HG02970 (cell line): ENCODE measurements at regions not wholly inside any gene's neighbourhood (a gene's known extent, or its start where the extent isn't known, plus 50 kb on each side); places are given as distances from the start of the nearest gene placed in this dataset.

ENCODE experiments used
- ATAC-seq: cut with Tn5 transposase; IDR thresholded peaks from one replicate; pipeline ENCODE4 v1.9.1; 2021; ENCODE audit warnings: mild to moderate bottlenecking, moderate library complexity, moderate number of reproducible peaks; ENCODE audit not compliant: unreplicated experiment, low FRiP score

DNA sequence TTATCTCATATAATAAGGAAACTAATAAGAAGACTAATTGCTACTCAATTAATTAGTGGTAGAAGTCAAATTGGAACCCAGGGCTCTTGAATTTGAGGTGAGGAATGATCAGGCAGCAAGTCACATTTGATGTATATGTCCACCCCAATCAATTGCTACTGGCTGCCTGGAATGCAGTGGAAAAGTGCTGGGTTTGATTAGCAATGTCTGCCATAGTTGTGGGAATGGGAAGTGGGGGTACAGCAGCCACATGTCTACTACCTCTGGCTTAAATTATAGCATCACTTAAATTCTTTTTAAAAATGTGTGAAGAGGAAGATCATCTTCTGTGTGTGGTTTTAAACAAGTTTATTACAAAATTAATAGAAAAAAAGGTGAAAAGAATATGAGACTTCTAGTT lies 50.8 kb upstream of the NAV2 start:
- no peak for ATAC-seq

DNA sequence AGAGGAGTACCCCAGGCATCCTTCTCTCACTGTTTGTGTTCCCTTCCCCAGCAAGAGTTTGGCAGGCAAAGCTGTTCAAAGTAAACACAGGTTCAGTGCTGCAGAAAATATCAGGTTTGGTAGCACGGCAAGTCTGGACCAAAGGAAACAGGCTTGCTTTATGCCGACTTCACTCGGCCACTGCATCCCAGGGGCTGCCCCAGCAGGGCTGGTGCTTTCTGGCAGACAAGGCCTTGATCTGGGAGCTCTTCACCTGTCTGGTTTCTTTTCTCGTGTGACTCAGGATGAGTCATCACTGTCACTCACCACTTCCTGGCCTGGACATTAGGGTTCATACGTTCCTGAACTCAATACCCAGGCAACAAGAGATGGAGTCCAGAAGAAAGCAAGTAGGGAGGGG lies 52.6 kb upstream of the NAV2 start:
- peak; percentile 97 for ATAC-seq

DNA sequence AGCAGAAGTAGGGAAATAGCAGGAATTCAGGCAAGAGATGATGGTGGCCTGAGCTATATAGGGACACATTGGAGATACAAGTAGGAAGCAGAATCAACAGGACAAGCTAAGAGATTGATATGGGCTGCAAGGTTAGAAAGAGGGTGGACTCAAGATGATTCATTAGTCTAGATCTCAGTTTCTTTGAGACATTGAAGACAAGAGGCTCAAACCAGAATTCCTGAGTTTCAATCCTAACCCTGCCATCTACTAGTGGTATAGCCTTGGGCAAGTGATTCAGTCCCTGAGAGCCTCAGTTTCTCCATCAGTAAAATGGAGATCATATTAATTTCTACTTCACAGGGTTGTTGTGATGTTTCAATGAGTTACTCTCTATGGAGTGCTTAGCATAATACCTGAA lies 53.1 kb upstream of the NAV2 start:
- no peak for ATAC-seq

DNA sequence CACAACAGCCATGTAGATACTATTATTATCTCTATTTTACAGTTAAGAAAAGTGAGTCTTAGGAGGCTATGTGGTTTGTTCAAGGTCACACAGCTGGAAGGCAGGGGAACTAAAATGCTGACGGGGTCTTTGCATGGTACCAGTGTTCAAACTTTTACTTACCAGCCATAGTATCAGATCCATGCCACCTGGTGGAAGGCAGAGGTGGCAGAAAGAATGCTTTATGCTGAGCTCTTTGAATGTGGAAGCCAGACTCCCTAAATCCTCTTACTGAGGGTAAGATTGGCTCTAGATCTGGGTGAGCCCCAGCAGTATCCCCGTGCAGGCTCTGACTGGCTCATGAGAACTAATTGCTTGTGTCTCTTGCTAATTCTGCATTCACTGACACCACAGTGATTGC lies 54.3 kb upstream of the NAV2 start:
- ATAC-seq, result no peak

DNA sequence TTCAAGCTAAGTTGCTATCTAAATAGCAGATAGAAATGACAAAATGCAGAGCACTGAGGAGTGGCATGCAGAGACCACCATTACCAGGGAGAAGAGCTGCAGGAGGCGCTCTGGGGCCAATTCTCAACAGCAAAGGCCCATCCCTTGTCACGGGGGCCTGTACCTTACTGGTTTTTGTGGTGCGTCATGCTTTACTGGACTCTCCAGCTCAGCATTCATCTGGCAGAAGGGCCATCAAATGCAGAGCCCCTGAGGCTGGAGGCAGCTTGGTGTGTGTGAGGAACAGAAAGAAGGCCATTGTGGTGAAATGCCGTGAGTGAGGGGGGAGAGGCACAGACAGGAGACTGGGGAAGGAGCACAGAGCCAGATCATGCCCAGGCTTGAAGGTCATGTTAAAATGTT lies 56.5 kb upstream of the NAV2 start:
- ATAC-seq, result no peak

DNA sequence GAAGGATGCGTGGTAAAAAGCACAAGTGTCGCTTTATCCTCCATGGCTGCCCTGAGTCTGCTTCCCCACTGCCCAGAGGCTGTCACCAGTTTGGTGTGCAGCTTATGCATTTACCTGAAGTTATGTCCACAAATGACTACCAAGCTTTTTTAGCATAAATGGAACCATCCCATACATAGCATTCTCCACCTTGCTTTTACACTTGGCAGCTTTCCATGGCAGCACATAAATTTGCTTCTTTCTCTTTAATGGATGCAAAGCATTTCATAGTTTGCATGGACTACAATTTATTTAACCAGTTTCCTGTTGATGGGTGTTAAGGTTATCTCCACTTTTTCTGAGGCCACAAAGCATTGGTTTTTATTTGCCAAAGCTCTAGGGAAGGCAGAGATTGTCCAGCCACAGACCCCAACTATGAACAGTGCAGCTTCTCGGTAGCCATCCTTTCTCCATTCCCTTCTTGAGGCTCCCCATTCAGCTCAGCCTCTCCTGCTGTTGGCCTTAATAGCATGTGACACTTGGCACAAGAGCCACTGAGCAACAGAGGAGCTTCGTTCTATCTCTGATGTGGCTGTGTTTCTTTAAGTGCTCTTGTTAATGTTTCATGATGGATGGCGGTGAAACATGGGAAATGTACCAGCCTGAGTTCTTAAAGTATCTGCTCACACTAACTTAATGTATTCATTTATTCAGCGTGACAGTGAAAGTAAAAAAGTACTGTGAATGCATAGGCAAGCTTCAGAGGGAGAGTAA lies 59.8 kb upstream of the NAV2 start:
- ATAC-seq, result no peak

DNA sequence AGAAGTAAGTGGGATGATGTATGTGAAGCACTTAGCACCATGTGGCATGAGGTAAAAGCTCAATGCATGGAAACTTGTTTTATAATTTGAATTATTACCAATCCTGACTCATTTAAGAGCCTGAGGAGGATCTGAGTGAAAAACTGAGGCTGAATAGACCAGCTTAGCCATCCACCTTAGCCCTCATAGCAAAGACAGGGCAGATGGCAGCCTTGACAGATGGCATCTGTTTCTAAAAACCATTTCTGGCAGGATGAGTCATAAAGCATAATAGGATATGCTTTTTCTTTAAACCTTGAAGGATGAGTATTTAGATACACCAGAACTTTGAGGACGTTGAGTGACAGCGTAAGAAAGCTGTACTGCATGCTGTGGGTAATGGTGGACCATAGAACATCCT lies 61.0 kb upstream of the NAV2 start:
- no peak for ATAC-seq

DNA sequence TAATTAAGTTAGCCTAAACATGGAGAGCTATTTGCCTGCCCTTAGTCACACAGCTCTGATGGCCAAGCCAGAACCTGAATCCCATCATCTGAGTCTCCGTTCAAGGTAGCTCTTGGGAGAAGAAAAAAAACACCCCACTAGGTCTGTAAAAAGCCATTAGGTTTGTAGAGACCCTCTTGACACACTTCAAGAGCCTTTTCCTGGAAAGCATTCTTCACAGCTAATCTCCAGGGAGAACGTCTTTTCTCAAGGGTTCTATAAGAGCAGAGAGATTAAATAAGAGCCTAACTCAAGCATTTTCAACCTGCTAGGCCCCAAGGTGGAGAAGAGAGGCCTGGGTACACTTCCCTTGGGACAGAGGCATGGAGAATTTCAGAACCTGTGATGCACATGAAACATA lies 61.6 kb upstream of the NAV2 start:
- no peak for ATAC-seq

DNA sequence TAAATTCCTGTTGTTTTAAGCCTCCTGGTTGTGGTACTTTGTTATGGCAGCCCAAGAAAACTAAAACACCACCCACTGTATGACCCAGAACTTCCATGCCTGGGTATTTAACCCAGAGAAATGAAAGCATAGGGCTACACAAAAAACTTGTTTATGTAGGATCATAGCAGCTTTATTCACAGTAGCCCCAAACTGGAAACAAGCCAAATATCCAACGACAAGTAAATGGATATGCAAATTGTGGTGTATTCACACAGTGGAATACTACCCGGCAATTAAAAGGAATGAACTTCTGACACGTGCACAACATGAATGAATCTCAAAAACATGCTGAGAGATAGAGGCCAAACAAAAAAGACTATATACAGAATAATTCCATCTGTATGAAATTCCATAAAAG lies 62.2 kb upstream of the NAV2 start:
- no peak for ATAC-seq

DNA sequence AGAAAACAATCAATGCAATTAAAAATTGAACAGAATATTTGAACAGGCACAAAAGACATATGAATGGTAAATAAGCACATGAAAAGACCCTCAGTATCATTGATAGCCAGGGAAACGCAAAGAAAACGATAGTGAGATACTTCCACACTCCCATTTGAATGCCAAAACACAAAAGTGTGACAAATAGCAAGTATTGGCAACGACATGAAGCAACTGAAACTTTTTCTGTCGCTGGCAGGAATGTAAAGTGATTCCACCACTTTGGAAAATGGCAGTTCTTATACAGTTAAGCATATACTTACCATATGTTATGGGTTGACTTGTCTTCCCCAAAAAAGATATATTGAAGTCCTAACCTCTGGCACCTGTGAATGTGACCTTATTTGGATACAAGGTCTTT lies 62.9 kb upstream of the NAV2 start:
- no peak for ATAC-seq

DNA sequence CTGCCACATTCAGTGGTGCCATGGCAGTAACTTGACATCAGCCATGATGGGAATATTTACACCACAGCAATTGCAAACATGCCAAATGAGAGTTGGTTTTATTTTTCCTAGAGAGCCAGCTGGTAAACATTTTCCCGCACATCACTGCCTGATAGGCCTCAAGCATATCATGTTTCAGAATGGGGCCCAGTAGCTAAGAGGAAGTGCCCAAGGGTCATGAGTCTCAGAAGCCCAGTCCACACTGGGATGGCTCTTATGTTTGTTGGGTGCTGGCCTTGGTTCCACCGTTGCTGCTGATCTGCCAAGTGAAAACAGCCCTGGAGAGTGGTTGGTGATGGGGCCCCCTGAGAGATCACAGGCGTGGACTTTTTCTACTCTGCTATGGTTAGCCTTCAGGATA lies 64.3 kb upstream of the NAV2 start:
- ATAC-seq, result no peak

DNA sequence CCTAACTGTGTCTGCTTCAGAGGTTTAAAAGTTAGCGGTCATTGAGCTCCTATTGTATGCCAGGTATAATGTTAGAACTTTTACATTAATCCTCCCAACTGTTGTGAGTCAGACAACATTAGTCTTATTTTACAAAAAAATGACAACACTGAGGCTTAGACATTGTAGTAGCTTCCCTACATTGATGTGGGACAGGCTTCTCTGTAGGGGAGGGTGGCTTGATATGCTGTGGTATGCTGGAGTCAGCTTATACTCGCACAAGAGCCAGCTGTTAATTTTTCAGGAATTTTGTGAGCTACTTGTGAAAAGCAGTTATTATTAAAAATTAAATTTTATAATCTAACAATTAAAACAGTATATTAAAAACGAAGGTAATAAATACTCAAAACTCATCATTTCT lies 64.8 kb upstream of the NAV2 start:
- no peak for ATAC-seq

DNA sequence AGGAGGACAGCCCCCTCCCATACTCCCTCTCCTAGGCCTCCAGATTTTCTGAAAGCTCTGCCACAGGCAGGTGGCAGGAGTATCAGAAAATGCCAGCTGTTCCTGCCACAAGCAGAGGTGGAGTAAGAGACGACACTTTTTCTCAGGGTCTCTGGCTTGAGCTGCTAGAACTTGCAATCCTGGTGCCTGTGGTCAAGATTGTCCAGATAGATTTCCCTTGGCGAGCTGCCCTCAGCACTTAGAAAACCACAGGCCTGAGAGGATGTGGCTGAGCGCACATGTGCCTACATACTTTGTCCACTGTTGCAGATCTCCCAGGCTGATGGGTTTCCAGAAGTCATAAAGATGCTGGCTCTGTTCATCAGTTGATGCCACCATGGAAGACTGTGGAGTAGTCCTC lies 65.7 kb upstream of the NAV2 start:
- no peak for ATAC-seq

DNA sequence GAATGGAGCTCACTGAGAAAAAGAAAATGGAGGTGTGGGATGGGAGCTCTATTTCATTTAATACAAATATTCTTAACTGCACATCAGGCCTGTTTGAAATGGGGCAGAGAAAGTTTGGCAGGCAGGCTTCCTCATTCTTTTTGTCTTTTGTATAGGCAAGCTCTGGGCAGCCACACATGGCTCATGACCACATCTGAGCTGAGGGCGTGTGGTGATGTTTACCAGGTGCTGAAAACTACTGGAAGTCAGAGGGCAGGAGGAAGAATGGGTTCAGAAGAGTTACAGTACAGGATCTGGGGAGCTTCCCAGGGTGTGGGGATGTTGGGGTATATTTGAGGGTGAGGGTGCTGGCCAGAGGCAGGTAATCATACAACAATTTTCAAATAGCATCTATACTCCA lies 66.3 kb upstream of the NAV2 start:
- ATAC-seq, result no peak

DNA sequence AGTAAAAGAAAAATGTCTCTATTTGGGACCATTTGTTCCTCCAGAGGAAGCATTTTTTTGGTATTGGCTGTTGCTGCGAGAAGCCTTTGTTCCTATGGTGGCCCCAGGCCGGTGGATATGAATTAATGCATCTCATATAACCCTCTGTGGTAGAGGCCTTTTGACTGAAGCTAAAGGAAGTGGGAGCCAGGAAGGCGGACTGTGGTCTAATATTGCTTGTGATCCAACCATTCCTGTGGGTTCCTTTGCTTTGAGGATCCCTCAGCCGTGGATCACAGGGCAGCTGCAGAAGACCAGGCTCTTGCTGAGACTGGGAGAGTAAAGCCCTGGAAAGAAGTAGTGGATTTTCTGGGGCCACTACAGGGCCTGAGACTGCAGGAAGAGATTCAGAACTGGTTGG lies 68.3 kb upstream of the NAV2 start:
- ATAC-seq, result no peak

DNA sequence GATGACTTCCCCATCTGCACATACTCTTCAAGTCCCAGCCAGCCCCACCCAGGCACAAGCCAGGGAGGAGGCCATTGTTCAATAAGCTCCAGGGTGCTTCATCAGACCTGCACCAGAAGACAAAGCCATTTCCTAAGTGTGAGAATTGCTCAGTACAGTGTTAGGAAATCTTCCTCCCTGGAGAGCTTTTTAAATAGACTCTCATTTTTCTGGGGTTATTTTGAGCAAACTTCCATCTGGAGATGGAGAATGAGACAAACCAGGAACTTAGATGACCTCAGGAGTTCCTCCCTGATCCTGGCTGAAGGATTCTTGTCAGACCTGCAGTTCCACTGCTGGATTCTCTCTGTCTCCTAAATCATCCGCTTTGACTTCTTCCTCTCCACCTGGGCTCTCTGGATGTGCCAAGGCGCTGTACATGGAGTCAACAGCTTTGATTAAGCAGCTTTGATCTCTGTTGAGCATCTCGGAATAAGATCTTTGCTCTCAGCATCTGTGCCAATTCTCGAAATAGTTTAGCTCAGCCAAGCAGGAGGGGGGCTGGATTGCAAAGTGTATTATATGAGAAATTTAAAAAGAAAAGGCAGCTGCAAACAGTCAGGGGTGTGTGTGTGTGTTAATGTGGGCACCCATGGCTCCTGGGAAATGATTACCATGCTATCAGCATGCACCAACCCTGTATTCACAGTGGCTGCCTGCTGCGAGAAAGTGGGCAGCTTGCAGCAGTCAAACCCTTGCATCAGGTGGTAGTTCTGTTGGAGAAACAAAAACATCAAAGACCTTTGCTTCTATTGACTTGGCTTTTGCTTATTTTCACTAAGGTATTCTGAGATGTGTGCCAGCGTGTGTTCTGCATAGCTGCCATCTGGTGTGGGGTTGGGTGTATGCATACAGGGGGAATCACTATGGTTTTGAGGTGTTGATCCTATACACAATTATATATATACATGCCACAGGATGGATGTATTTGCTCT lies 70.2 kb upstream of the NAV2 start:
- ATAC-seq, result no peak

DNA sequence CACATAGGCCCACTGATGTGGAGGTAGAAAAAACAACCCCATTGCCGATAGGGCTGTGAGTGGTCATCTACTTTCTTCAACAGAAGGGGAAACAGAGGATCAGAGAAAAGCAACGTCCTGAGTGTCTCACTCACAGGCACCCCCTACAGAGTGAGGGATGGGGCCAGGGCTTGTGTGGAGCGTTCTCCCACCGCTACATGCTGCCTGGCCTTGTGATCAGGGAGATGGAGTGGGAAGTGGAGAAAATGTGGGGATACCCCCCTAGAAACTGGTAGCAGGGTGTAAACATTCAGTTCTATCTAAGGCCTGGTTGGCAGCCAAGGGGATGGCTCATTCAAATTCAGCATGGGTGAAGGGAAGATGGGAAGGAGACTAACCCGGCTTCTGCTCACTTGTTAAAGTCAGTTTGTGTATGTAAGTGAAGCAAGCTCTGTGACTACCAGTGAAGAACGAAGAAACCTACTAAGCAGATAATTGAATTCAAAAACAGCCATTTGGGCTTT lies 73.0 kb upstream of the NAV2 start:
- ATAC-seq, result no peak

DNA sequence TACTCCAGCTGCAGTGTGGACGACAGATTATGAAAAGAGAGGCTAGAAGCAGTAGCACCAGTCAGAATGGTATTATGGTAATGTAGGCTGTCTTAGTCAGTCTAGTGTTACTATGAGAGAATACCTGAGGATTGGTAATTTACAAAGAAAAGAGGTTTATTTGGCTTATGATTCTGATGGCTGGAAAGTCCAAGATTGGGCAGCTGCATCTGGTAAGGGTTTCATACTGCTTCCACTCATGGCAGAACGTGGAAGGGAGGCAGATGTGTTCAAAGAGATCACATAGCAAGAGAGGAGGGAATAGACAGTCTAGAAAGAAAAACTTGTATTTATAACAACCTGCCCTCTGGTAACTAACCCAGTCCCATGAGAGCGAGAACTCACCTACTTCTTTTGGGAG lies 77.3 kb upstream of the NAV2 start:
- no peak for ATAC-seq

DNA sequence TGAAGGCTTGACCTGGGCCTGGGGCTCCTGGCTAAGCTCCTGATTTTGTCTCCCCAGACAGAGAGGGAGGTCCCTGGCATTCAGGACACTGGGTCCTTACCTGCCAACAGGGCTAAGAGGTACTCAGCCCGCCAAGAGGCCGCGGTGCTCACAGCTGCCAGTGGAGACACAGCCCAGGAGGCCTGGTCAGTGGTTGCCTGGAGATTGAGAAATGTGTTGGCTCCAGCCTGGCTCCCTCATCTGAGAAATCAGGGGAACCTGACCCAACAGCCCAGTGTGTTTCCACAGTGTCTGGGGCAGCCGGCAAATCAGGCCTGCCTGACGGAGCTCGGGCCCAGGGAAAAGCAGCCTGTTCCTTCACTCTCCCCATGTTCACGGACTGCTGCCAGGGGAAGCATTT lies 79.4 kb upstream of the NAV2 start:
- ATAC-seq, result no peak

DNA sequence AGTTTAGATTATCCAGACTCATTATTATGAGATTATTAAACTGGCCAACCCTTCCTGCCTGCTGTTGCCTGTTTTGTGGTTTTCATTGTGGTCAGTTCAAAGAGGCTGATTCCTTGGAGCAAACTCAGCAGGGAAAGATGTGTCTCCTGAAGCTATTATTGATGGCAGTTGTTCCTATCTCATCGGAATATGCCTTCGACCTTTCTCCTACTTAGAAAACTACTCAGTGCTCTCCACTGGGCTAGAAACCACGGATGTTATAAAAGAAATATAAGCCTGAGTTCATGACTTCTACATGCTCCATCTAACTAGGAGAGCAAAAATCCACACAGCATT lies 80.2 kb upstream of the NAV2 start:
- no peak for ATAC-seq

DNA sequence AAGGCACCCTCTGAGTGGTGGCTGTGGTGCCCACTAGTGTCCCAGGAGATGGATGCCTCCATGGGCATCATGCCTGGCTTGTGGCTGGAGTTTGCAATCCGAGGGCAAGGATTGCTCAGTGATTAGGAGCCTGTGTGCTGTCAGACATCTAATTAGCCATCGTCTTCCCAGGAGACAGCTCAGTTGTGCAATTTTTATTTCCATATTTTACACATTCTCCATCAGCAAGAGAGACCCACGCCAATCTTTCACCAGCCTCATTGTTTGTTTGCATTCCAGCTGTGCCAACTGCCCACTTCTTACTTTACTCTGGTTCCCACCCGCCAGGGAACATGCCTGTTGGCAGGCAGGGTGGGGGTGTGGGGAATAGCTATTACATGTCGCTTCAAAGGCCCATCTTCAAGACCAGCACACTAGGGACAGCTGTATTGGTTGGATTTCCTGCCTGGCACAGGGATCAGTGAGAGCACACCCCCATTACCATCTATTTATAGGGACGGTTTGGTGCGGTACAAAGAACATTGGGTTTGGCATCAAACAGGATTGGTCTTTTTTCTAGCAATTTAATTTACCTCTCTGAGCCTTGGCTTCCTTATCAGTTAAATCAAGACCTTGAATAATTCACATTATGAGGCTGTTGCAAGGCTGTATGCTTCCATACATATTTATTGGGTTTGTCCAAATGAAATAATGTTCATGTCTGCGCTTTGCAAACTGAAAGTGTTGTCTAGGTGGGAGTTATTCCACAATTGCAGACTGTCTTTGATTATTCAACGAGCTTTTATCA lies 80.7 kb upstream of the NAV2 start:
- ATAC-seq, result no peak
